Astrocyte of the hippocampus (primary cell): ENCODE measurements at regions not wholly inside any gene's neighbourhood (a gene's known extent, or its start where the extent isn't known, plus 50 kb on each side); places are given as distances from the start of the nearest gene placed in this dataset.
"Not testable (repeated sequence)": the region's sequence is repeated elsewhere in the genome, so short reads cannot be mapped to it uniquely, and the experiment has no call there.

ENCODE experiments used
- DNase-seq: peaks from one replicate; pipeline ENCODE4 v3.0.0; 2011; ENCODE audit warnings: low read depth, low spot score

- no peak for DNase-seq
These were observed 165.5 kb upstream of the RORB start for GRCh38 chr9:74331607-74332006.

DNA sequence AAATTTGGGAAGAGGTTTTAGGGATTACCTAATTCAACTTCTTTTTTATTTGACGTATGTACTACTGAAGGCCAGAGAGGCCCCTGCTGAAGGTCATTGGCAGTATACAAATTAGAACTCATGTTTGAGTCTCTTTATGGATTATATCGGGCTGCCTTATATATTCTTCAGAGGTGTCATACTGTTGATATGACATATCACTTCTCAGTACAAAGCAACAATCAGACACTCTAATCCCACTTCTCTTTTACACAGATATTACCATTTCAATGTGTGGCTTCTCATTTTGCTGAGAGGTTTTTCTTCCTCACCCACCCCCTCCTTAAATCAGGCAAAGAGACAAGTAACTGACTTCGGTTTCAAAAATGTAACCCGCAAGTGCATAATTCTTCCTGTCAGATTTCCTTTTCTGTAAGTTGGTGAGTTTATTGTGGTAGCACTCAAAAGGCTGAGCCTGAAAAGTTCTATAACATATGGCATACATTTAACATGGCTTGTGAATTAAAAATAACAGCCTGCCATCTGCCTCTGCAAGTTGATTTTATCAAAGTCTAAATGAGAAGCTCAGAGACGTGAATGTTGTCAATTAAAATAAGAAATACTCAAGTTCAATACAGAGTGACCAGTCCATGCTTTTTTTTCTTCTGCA is 163.6 kb upstream of the RORB start:
- DNase-seq: no peak

DNA sequence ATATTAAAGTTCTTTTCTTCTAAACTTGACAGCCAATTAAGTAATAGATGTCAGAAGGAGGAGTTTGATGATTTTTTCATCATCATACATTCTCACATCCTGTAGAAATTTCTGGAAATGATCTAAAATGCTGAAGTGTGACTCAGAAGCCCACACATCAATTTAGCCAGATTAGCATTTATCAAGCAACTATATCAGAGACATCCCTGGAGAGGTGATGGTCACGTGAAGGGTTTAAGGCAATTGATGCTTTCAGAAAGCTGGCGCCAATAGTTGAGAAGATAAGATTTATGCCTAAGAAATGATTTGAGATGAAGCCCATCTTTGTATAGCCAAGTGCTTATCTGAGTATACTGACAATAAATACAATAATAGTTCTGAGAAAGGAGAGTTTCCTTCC is 162.9 kb upstream of the RORB start:
- no peak for DNase-seq

GRCh38 chr9:74336161-74336560 is 161.0 kb upstream of the RORB start:
- DNase-seq: no peak

DNA sequence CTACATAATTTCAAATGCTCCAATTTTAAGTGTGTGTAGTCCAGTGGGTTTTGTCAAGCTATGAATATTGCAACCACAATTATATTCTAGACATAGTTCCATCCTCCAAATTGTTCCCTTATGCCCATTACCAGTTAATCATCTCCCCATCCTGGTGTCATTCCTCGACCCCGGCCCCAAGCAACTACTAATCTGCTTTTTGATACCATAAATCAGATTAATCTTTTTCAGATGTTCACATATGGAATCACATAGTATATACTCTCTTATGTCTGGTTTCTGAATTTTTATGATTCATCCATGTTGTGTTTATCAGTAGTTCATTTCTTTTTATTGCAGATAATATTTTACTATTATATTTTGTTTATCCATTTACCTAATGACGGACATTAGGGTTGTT is 148.4 kb upstream of the RORB start:
- DNase-seq: no peak

DNA sequence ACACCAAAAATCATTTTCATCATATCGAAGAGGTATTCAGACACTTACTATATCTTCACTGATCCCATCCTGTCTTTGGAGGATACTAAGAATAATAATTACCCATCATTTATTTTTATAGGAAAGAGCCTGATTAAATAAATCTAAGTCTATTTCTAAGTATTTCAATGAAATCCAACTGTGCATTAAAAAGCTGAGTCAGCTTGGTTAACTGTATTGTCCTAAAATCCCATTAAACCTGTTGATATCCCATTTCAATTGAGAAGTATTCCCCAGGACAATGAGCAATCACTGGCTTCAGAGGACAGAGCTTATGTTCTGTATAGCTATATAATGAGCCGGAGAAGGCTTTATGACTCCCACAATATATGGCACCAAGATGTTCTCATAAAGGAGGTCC is 142.0 kb upstream of the RORB start:
- no peak for DNase-seq

DNA sequence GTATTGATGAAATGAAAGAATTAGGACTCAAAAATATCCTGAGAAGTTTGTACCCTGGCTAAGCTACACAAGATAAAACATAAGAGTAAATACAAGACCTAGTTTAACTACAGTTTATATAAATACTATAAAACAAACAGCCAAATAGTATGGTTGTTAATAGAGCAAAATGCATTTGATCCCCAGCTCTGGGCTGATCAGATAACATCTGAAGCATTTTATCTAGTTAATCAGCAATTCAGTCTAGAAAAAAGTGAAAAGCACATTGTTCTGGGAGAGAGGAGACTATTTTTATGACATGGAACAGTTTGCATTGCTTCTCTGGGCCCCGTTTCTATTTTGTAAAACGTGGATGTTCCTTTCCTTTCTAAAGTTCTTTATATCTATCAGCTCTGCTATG is 139.6 kb upstream of the RORB start:
- DNase-seq: no peak

- DNase-seq: no peak
These were observed 138.2 kb upstream of the RORB start for GRCh38 chr9:74358959-74359358.

- no peak for DNase-seq
These were observed 135.6 kb upstream of the RORB start for GRCh38 chr9:74361508-74361907.

DNA sequence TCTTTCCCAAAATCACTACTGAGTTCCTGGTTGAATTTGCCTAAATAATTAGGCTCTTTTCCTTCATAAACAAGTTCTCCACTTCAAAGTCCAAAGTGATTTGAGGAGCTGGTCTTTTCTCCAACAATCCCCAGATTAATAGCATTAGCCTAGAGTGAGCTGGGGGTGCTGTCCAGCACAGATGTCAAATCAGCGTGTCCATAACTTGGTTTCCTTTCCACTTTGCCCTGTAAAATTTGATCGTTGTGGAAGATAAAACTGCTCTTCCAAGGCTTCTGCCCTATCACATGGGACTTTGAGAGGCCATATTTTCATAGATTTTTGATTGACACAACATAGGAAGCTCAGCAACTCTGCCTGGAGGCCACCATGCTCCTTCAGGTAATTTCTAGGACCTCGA is 134.7 kb upstream of the RORB start:
- peak; percentile 1 for DNase-seq

DNA sequence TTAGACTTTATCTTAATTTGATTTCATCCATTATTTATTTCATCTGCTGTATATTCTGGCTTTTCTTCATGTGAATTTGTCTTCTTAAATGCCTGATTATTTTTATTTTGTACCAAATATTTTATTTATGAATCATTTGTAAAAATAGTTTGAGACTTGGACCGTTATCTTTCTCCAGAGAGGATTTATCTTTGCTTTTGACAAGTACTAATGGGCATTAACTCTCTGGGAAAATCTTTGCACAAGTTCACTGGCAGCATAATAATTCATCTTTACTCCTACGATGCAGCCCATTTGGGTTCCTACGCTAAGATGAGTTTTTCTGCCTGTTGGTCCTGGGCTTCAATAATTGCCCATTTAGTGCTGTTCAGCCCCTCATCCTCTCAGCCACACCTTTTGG is 131.0 kb upstream of the RORB start:
- no peak for DNase-seq

GRCh38 chr9:74369844-74370243 is 127.3 kb upstream of the RORB start:
- DNase-seq: no peak

DNA sequence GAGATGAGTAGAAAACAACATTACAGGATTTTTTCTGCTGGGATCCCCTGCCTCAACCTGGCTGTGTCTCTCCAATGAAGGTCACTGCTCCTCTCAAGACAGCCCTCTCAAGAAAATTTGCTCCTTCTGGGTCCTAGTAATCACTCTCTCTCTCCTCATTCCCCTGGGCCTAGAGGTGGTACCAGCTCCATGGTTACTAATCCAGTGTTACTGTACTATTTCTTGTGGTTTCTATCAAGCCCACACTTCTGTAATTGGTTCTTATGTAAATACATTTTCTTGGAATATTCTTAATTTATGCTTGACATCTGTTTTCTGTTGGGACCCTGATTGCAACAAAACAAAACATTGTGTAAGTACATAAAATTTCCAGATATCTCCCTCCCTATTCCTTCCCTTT is 123.8 kb upstream of the RORB start:
- no peak for DNase-seq

DNA sequence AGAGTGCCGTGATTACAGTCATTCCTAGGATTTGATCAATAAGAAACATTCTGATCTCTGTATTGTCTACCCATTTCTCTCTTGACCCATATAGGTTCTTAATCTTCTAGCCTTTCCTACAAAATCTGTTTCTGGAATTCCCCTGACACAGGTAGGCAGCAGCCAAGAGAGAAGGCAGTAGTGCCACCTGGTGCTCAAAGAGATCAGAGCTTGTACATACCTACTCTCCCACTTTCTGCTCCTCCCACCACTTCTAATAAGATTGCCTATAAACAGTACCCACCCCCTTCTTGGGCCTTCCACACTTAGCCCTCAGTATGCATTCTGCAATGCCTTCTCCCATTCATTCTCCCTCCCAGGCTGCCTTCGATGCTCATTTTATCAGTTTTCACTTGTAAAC is 117.4 kb upstream of the RORB start:
- DNase-seq: peak; percentile 60

GRCh38 chr9:74391816-74392215 is 105.3 kb upstream of the RORB start:
- DNase-seq: no peak

DNA sequence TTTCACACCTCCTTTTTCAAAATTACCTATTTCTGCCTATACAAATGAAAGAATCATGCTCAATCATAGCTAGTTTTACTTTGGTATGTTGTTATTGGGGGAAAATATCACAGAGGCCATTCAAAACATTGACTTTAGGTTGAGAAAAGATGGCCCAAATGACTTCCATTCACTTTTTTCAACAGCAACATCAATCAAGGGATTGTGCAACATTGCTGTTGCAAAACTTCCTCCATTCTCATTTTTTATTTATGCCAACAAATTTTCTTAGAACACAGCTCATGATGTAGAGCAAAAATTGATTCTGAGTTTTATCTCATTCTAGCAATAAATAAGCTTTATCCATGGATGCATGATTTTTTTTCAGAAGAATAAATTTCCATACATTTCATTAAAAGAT is 93.6 kb upstream of the RORB start:
- DNase-seq: no peak

GRCh38 chr9:74404620-74405019 is 92.5 kb upstream of the RORB start:
- DNase-seq: no peak

- no peak for DNase-seq
These were observed 90.0 kb upstream of the RORB start for GRCh38 chr9:74407166-74407565.

DNA sequence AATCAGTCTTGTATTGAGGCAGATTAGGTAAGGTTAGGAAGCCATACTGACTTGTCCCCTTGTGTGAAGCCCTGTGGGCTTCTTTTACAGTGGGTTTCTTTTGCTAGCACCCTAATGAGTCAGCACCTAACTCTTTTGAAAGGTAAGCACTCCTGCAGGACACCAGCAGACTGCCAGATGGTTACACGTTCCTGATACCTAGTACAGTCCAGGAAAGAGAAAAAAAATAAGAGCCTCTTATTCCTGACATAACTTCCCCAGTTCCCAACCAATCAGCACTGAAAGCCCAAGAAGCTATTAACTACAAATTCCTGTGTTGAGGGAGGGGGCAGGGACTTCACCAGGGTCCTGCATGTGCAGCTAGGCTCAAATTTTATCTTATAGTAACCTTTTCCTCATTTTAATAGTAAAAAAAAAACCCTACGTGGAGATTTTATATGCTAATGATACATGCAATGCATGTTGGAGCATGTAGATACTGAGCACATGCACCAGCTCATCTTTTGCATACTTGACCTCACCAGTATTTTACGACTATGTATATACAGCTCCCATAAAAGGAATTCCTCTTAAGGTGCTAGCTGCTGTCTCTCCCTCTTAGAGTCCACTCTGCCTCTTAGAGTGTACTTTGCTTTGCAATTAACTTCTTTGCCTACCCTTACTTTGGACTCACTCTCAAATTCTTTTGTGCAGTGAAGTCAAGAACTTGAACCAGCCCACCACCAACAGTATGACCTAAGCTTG is 84.7 kb upstream of the RORB start:
- no peak for DNase-seq

DNA sequence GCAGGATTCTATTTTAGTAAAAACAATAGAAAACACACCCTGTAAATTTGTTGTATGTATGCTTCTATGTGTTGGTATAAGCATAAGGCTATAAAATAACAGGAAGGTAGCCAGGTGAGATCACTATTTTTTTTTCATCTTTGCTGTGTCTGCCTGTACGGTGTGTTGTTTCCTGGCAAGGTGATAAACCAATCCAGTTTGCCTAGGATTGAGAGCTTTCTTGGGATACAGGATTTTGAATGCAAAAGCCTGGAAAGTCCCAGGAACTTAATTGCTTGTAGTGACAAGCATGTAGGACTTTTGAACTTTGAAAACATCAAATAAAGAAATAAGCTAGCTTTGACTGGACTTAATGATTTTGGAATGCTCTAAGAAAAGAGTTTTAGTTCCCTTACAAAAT is 83.3 kb upstream of the RORB start:
- DNase-seq: no peak

DNA sequence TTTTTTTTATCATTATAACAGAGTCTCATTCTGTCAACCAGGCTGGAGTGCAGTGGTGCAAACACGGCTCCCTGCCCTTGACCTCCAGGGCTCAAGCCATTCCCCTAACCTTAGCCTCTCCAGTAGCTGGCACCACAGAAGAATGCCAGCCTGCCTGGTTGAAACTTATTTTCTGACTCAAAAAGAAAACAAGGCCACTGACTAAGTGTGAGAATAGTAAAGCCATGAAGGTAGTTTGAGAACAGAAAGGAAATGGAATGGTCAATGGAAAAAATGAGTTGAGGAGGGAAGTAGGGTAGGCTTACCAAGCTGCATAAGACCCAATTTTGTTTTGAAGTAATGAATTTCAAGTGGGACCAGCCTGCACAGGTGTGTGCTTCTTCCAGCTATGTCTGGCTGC is 82.8 kb upstream of the RORB start:
- DNase-seq: no peak

DNA sequence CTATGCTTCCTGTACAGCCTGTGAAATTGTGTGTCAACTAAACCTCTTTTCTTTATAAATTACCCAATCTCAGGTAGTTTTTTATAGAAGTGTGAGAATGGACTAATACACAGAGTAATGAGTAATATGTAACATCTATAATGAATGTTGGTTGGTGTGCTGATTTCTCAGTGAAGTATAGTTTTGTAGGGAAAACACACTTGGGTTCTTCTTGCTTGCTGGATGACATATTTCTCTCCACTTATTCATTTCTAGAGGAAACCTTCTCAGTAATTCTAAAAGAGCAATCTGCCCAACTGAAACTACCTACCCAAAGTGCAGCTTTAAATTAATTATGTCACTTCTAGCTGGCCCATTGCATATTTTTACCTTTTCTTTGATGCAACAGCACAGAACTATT is 81.1 kb upstream of the RORB start:
- no peak for DNase-seq

DNA sequence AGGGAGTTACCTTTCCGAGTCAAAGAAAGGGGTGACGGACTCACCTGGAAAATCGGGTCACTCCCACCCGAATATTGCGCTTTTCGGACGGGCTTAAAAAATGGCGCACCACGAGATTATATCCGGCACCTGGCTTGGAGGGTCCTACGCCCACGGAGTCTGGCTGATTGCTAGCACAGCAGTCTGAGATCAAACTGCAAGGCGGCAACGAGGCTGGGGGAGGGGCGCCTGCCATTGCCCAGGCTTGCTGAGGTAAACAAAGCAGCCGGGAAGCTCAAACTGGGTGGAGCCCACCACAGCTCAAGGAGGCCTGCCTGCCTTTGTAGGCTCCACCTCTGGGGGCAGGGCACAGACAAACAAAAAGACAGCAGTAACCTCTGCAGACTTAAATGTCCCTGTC is 72.6 kb upstream of the RORB start:
- not testable (repeated sequence) for DNase-seq

DNA sequence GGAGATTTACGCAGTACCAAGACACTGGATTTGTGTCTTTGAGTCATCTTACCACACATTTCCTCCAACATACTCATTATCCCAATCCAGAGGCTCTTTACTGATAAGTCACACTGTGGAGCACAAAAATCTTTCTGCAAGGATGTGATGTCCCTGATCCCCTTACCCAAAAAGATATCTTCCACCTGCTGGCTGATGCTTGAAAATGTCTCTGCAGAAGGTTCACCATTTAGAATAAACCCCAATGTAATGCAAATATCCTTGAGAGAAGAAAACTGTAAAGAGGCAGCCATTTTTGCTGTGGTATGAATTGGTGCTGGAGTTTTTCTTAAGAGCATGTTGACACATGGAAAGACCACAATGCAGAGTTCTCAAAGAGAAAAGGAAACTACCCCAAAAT is 65.7 kb upstream of the RORB start:
- no peak for DNase-seq
